HEK293T (cell line): ENCODE measurements at regions not wholly inside any gene's neighbourhood (a gene's known extent, or its start where the extent isn't known, plus 50 kb on each side); places are given as distances from the start of the nearest gene placed in this dataset.

Source experiments
- ARNT ChIP-seq: fragments of 450-650 bp; IDR thresholded peaks from 2 replicates; pipeline ENCODE4 v1.6.1; 2017; ENCODE audit warnings: mild to moderate bottlenecking
- CTBP1 ChIP-seq: fragments of 450-650 bp; IDR thresholded peaks from 2 replicates; pipeline ENCODE4 v1.6.1; 2016; ENCODE audit warnings: borderline replicate concordance
- ELF4 ChIP-seq: fragments of 450-650 bp; IDR thresholded peaks from 2 replicates; pipeline ENCODE4 v1.6.1; 2017; ENCODE audit warnings: antibody characterized with exemption
- FOXA1 ChIP-seq: fragments of 450-650 bp; IDR thresholded peaks from 2 replicates; pipeline ENCODE4 v1.6.1; 2016; ENCODE audit warnings: mild to moderate bottlenecking
- FOXK2 ChIP-seq: fragments of 450-650 bp; IDR thresholded peaks from 2 replicates; pipeline ENCODE4 v1.6.1; 2016; ENCODE audit warnings: mild to moderate bottlenecking
- FOXM1 ChIP-seq: fragments of 450-650 bp; IDR thresholded peaks from 2 replicates; pipeline ENCODE4 v1.6.1; 2017; ENCODE audit warnings: mild to moderate bottlenecking, borderline replicate concordance
- HDGF ChIP-seq: fragments of 450-650 bp; IDR thresholded peaks from 2 replicates; pipeline ENCODE4 v1.6.1; 2017; ENCODE audit warnings: antibody characterized with exemption, borderline replicate concordance
- L3MBTL2 ChIP-seq: fragments of 450-650 bp; conservative IDR thresholded peaks from 2 replicates; pipeline ENCODE4 v1.6.1; 2016; ENCODE audit warnings: mild to moderate bottlenecking
- LEF1 ChIP-seq: fragments of 450-650 bp; IDR thresholded peaks from 2 replicates; pipeline ENCODE4 v1.6.1; 2017; ENCODE audit warnings: mild to moderate bottlenecking, borderline replicate concordance
- PKNOX1 ChIP-seq: fragments of 450-650 bp; IDR thresholded peaks from 2 replicates; pipeline ENCODE4 v1.6.1; 2016
- SP1 ChIP-seq: fragments of 450-650 bp; IDR thresholded peaks from 2 replicates; pipeline ENCODE4 v1.6.1; 2017
- SUZ12 ChIP-seq: fragments of 450-650 bp; IDR thresholded peaks from 2 replicates; pipeline ENCODE4 v1.6.1; 2016; ENCODE audit warnings: mild to moderate bottlenecking
- ZNF384 ChIP-seq: fragments of 450-650 bp; IDR thresholded peaks from 2 replicates; pipeline ENCODE4 v1.6.1; 2016

GRCh38 chr3:38890426-38890825, 74.4 kb upstream of the SCN10A start:
- TF ChIP-seq SUZ12 (no peak), ELF4 (no peak), SP1 (no peak), FOXK2 (no peak), PKNOX1 (no peak), FOXA1 (no peak), FOXM1 (no peak), L3MBTL2 (no peak), LEF1 (no peak), CTBP1 (no peak), ARNT (no peak), HDGF (no peak), ZNF384 (no peak)
